ENCODE measurements at regions not wholly inside any gene's neighbourhood (a gene's known extent, or its start where the extent isn't known, plus 50 kb on each side); places are given as distances from the start of the nearest gene placed in this dataset.
A peak's percentile ranks its signal among the peaks of the same experiment; 100 is the strongest.
"Not testable (repeated sequence)": the region's sequence is repeated elsewhere in the genome, so short reads cannot be mapped to it uniquely, and the experiment has no call there.

DNA sequence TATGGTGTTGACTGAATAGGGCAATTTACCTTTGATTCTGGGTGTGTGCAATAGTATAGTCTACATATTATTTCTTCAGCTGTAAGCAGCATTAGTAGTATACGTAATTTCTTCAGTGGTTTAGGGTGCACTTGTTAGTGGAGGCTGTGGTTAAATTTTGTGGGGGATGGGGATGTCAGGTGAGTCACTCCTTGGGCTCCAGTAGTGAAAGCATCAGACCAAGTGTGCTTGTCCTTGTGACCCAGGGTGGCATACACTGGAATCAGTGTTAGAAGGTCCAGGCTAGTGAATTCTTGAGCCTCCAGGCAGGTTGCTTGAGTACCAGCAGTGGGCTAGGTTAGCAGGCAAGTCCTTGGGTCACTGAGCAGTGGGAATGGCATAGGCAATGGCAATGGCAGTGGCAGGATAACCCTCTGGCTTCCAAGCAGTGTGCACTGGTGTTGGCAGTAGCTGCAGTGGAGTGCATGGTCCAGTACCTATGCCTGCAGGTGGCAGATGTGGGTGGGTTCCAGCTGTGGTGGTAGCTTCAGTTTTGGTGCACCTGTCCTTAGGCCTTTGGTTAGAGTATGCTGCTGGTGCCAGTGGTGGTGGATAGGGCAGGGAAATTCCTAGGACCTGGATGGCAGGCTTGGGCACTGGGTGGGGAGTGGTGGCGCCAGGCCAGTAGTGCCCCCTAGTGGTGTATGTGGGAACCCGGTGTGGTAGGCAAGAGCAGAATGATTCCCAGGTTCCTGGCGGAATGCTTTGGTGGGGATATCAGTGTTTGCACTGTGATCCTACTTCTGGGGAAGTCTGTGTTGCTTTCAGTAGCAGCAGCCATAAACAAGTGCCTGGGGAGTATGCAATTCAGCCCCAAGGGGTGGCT lies 531.0 kb downstream of the SMARCA1 start:
- H4K20me1 ChIP-seq (ENCODE audit: insufficient read depth): no peaks in the 10 kb centered on the region
- H2AFZ ChIP-seq (ENCODE audit: low read depth): no peak overlapping the region
- no peaks in the 10 kb centered on the region for H3K36me3 ChIP-seq (ENCODE audit: insufficient read depth)
- H3K9ac ChIP-seq: no peak overlapping the region
- no peaks in the 10 kb centered on the region for H3K4me1 ChIP-seq (ENCODE audit: low read depth, poor library complexity, severe bottlenecking)
- H3K27me3 ChIP-seq (ENCODE audit: insufficient read depth, low read depth): no peaks in the 10 kb centered on the region
- no peak overlapping the region for H3K4me2 ChIP-seq
- TF ChIP-seq CTCF (conservative IDR thresholded peaks at IDR 0.05; ENCODE audit: low read depth, low read length): 0 out of 2 replicates have a peak, but pooled peaks have one; percentile 26
- H3K27ac ChIP-seq: no peak overlapping the region
- H3K4me3 ChIP-seq (IDR thresholded peaks at IDR 0.05; ENCODE audit: insufficient read depth, low read depth, low read length): no peak overlapping the region
- H3K79me2 ChIP-seq (ENCODE audit: insufficient read depth, low read depth): no peaks in the 10 kb centered on the region

DNA sequence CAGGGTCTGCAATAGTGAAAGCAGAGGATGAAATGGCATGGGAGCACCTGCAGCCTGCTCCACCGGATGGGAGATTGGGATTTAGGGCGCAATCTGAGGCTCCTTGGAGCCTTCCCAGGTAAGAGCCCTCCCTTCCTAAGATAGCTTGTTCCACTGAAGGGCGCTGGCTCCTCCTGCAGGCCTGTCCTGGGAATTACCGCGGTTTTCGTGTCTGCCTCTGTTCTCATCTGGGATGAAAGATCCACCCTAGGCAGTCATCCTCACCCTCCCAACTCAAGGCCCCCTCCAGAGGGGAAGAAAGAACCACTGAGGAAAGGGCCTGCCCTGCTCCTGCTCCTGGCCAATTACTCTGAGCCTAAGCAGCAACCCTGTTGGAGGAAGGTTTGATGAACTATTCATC lies 547.5 kb downstream of the SMARCA1 start:
- H3K27ac ChIP-seq: no peak overlapping the region
- no peaks in the 10 kb centered on the region for H3K36me3 ChIP-seq (ENCODE audit: insufficient read depth)
- H3K27me3 ChIP-seq (ENCODE audit: insufficient read depth, low read depth): no peaks in the 10 kb centered on the region
- no peaks in the 10 kb centered on the region for H3K79me2 ChIP-seq (ENCODE audit: insufficient read depth, low read depth)
- no peaks in the 10 kb centered on the region for H4K20me1 ChIP-seq (ENCODE audit: insufficient read depth)
- peak; percentile 75 for TF ChIP-seq CTCF (conservative IDR thresholded peaks at IDR 0.05; ENCODE audit: low read depth, low read length)
- no peak overlapping the region for H3K9ac ChIP-seq
- no peaks in the 10 kb centered on the region for H3K4me1 ChIP-seq (ENCODE audit: low read depth, poor library complexity, severe bottlenecking)
- no peak overlapping the region for H3K4me3 ChIP-seq (IDR thresholded peaks at IDR 0.05; ENCODE audit: insufficient read depth, low read depth, low read length)
- H2AFZ ChIP-seq (ENCODE audit: low read depth): no peak overlapping the region
- no peak overlapping the region for H3K4me2 ChIP-seq

- no peak overlapping the region for H2AFZ ChIP-seq (ENCODE audit: low read depth)
These were observed 550.3 kb downstream of the SMARCA1 start for GRCh38 chrX:128973033-128973432.

GRCh38 chrX:128961290-128961689 lies 562.0 kb downstream of the SMARCA1 start:
- no peak overlapping the region for H3K9ac ChIP-seq
- no peaks in the 10 kb centered on the region for H4K20me1 ChIP-seq (ENCODE audit: insufficient read depth)
- TF ChIP-seq CTCF (conservative IDR thresholded peaks at IDR 0.05; ENCODE audit: low read depth, low read length): no peak
- H3K4me3 ChIP-seq (IDR thresholded peaks at IDR 0.05; ENCODE audit: insufficient read depth, low read depth, low read length): no peak overlapping the region
- no peak overlapping the region for H3K4me2 ChIP-seq
- H3K36me3 ChIP-seq (ENCODE audit: insufficient read depth): no peaks in the 10 kb centered on the region
- H3K4me1 ChIP-seq (ENCODE audit: low read depth, poor library complexity, severe bottlenecking): no peaks in the 10 kb centered on the region
- H2AFZ ChIP-seq (ENCODE audit: low read depth): no peak overlapping the region
- H3K27ac ChIP-seq: no peak overlapping the region
- H3K27me3 ChIP-seq (ENCODE audit: insufficient read depth, low read depth): no peaks in the 10 kb centered on the region
- no peaks in the 10 kb centered on the region for H3K79me2 ChIP-seq (ENCODE audit: insufficient read depth, low read depth)

More at GRCh38 chrX:128973033-128973432, 550.3 kb downstream of the SMARCA1 start:
- Histone ChIP-seq H3K27me3 (ENCODE audit: insufficient read depth, low read depth) (no peaks in the 10 kb centered on the region), H4K20me1 (ENCODE audit: insufficient read depth) (no peaks in the 10 kb centered on the region), H3K79me2 (ENCODE audit: insufficient read depth, low read depth) (no peaks in the 10 kb centered on the region), H3K4me1 (ENCODE audit: low read depth, poor library complexity, severe bottlenecking) (no peaks in the 10 kb centered on the region), H3K4me2 (no peak overlapping the region), H3K27ac (no peak overlapping the region), H3K36me3 (ENCODE audit: insufficient read depth) (no peaks in the 10 kb centered on the region), H3K9ac (no peak overlapping the region), H3K4me3 (IDR thresholded peaks at IDR 0.05; ENCODE audit: insufficient read depth, low read depth, low read length) (no peak overlapping the region)
- no peak for TF ChIP-seq CTCF (conservative IDR thresholded peaks at IDR 0.05; ENCODE audit: low read depth, low read length)

- not testable (repeated sequence) for H4K20me1 ChIP-seq (ENCODE audit: insufficient read depth); H3K4me1 ChIP-seq (ENCODE audit: low read depth, poor library complexity, severe bottlenecking); H3K4me2 ChIP-seq; H3K27ac ChIP-seq; H3K9ac ChIP-seq; H3K79me2 ChIP-seq (ENCODE audit: insufficient read depth, low read depth); H3K27me3 ChIP-seq (ENCODE audit: insufficient read depth, low read depth); H2AFZ ChIP-seq (ENCODE audit: low read depth); H3K36me3 ChIP-seq (ENCODE audit: insufficient read depth); H3K4me3 ChIP-seq (IDR thresholded peaks at IDR 0.05; ENCODE audit: insufficient read depth, low read depth, low read length)
These were observed 568.6 kb downstream of the SMARCA1 start for GRCh38 chrX:128954697-128955096.
